GM23338 (cell line): ENCODE measurements at regions not wholly inside any gene's neighbourhood (a gene's known extent, or its start where the extent isn't known, plus 50 kb on each side); places are given as distances from the start of the nearest gene placed in this dataset.

ENCODE experiments used
- CREB1 ChIP-seq: fragments of 250-450 bp; sonication (Bioruptor Pico); IDR thresholded peaks from 2 replicates; pipeline ENCODE4 v1.5.0; 2020; ENCODE audit warnings: low read depth, mild to moderate bottlenecking, moderate library complexity
- CTCF ChIP-seq, 2 experiments: fragments of 200-600 bp in 1 of 2; sonication (generic) in 1 of 2; conservative IDR thresholded peaks; 2 replicates each; pipeline versions ENCODE4 v1.5.1 to v1.6.1; 2016 to 2017; ENCODE audit warnings: antibody characterized with exemption in 2 of 2, low read depth in 2 of 2, mild to moderate bottlenecking in 2 of 2, moderate library complexity in 1 of 2
- ETS1 ChIP-seq: IDR thresholded peaks from 2 replicates; pipeline ENCODE4 v1.6.1; 2016; ENCODE audit warnings: antibody characterized with exemption
- EZH2 ChIP-seq: fragments of 200-600 bp; sonication (generic); IDR thresholded peaks from one replicate; pipeline ENCODE4 v1.8.0; 2017; ENCODE audit warnings: antibody characterized with exemption, mild to moderate bottlenecking, low read depth; ENCODE audit not compliant: unreplicated experiment
- EZH2phosphoT487 ChIP-seq: fragments of 200-600 bp; sonication (generic); IDR thresholded peaks from one replicate; pipeline ENCODE4 v1.8.1; 2018; ENCODE audit warnings: antibody characterized with exemption; ENCODE audit not compliant: unreplicated experiment
- JUNB ChIP-seq: IDR thresholded peaks from one replicate; pipeline ENCODE4 v1.6.1; 2016; ENCODE audit warnings: antibody characterized with exemption; ENCODE audit not compliant: unreplicated experiment
- NANOG ChIP-seq: IDR thresholded peaks from 2 replicates; pipeline ENCODE4 v1.6.1; 2016; ENCODE audit warnings: antibody characterized with exemption, borderline replicate concordance
- POLR2AphosphoS5 ChIP-seq: IDR thresholded peaks from 2 replicates; pipeline ENCODE4 v1.6.1; 2016; ENCODE audit warnings: antibody characterized with exemption, low read depth
- REST ChIP-seq: IDR thresholded peaks from one replicate; pipeline ENCODE4 v1.6.1; 2018; ENCODE audit warnings: antibody characterized with exemption; ENCODE audit not compliant: unreplicated experiment
- STAT1 ChIP-seq: IDR thresholded peaks from one replicate; pipeline ENCODE4 v1.6.1; 2016; ENCODE audit warnings: antibody characterized with exemption; ENCODE audit not compliant: unreplicated experiment
- ZNF114 ChIP-seq: fragments of 250-450 bp; sonication (Bioruptor Pico); IDR thresholded peaks from 2 replicates; pipeline ENCODE4 v1.5.0; 2020; ENCODE audit warnings: mild to moderate bottlenecking, moderate library complexity
- ZNF331 ChIP-seq: fragments of 250-450 bp; sonication (Bioruptor Pico); IDR thresholded peaks from 2 replicates; pipeline ENCODE4 v1.5.0; 2020; ENCODE audit warnings: low read depth, mild to moderate bottlenecking, moderate library complexity
- ZNF462 ChIP-seq: fragments of 250-450 bp; sonication (Bioruptor Pico); IDR thresholded peaks from 2 replicates; pipeline ENCODE4 v1.5.0; 2020; ENCODE audit warnings: mild to moderate bottlenecking, moderate library complexity

- TF ChIP-seq CTCF (conservative IDR thresholded peaks at IDR 0.05; ENCODE audit: low read depth in 2 of 2) (no peak), POLR2AphosphoS5 (no peak), EZH2 (no peak), NANOG (no peak), CREB1 (no peak), ZNF331 (CRISPR knock-in tag) (no peak), EZH2phosphoT487 (no peak), REST (no peak), ETS1 (no peak), ZNF114 (no peak), JUNB (no peak), ZNF462 (CRISPR knock-in tag) (no peak), STAT1 (no peak)
These were observed 115.4 kb downstream of the EFNB1 start for GRCh38 chrX:68944211-68944610.
